GM12878 (cell line): ENCODE measurements at regions not wholly inside any gene's neighbourhood (a gene's known extent, or its start where the extent isn't known, plus 50 kb on each side); places are given as distances from the start of the nearest gene placed in this dataset.

ENCODE experiments used
- BACH1 ChIP-seq: fragments of 450-650 bp; IDR thresholded peaks from 2 replicates; pipeline ENCODE4 v1.6.1; 2017; ENCODE audit warnings: mild to moderate bottlenecking, borderline replicate concordance
- CTCF ChIP-seq, 3 experiments: IDR thresholded peaks in 2 of 3; conservative IDR thresholded peaks in 1 of 3; 2 replicates each; pipeline ENCODE4 v1.5.1; 2011; ENCODE audit warnings: low read depth in 3 of 3, low read length in 3 of 3, mild to moderate bottlenecking in 3 of 3, control low read depth in 2 of 3, moderate library complexity in 2 of 3, inconsistent platforms in 1 of 3, mixed read lengths in 1 of 3; ENCODE audit not compliant: control insufficient read depth in 2 of 3, insufficient read depth in 1 of 3; ENCODE audit errors: extremely low read depth in 1 of 3
- GABPA ChIP-seq: IDR thresholded peaks from 2 replicates; pipeline ENCODE4 v1.6.1; 2014; ENCODE audit warnings: antibody characterized with exemption, low read depth, mild to moderate bottlenecking, inconsistent platforms
- MAX ChIP-seq: IDR thresholded peaks from 2 replicates; pipeline ENCODE4 v1.6.1; 2012; ENCODE audit warnings: low read depth, low read length, improper control_type of control experiment
- NR2C2 ChIP-seq: IDR thresholded peaks from 2 replicates; pipeline ENCODE4 v1.6.1; 2011; ENCODE audit warnings: borderline replicate concordance, low read depth; ENCODE audit not compliant: control insufficient read depth, insufficient read length
- SIN3A ChIP-seq: IDR thresholded peaks from 2 replicates; pipeline ENCODE4 v1.6.1; 2012; ENCODE audit warnings: low read depth, low read length, improper control_type of control experiment
- TF ChIP-seq, protein P1 (sequence below): IDR thresholded peaks from 2 replicates; pipeline ENCODE4 v1.6.1; 2012; ENCODE audit warnings: mild to moderate bottlenecking, low read depth, low read length

DNA sequence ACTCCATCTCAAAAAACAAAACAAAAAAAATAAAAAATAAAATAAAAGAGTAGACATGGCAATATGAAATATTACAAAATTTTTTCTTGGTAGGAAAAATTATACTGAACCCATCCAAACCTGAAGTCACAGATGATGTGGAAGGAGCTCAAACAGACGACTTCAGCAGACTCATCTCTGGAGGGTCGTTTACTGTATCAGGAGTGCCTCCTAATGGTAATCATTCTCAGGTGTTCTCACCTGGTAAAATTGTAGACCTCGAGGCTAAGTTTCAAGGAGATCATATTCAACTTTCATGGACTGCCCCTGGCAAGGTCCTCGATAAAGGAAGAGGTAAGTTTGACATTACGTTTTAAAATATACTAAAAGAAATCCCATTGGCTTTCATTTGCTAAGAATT is 54.3 kb upstream of the SH3GLB1 start:
- TF ChIP-seq, protein P1, sequence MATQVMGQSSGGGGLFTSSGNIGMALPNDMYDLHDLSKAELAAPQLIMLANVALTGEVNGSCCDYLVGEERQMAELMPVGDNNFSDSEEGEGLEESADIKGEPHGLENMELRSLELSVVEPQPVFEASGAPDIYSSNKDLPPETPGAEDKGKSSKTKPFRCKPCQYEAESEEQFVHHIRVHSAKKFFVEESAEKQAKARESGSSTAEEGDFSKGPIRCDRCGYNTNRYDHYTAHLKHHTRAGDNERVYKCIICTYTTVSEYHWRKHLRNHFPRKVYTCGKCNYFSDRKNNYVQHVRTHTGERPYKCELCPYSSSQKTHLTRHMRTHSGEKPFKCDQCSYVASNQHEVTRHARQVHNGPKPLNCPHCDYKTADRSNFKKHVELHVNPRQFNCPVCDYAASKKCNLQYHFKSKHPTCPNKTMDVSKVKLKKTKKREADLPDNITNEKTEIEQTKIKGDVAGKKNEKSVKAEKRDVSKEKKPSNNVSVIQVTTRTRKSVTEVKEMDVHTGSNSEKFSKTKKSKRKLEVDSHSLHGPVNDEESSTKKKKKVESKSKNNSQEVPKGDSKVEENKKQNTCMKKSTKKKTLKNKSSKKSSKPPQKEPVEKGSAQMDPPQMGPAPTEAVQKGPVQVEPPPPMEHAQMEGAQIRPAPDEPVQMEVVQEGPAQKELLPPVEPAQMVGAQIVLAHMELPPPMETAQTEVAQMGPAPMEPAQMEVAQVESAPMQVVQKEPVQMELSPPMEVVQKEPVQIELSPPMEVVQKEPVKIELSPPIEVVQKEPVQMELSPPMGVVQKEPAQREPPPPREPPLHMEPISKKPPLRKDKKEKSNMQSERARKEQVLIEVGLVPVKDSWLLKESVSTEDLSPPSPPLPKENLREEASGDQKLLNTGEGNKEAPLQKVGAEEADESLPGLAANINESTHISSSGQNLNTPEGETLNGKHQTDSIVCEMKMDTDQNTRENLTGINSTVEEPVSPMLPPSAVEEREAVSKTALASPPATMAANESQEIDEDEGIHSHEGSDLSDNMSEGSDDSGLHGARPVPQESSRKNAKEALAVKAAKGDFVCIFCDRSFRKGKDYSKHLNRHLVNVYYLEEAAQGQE = no peak
- TF ChIP-seq MAX (no peak), BACH1 (no peak), SIN3A (no peak), GABPA (no peak), CTCF (IDR thresholded peaks at IDR 0.05 in 2 of 3, conservative IDR thresholded peaks at IDR 0.05 in 1 of 3; ENCODE audit: control insufficient read depth in 2 of 3, extremely low read depth in 1 of 3, insufficient read depth in 1 of 3, low read depth in 3 of 3, low read length in 3 of 3) (no peak), NR2C2 (no peak)
